GM21723 (cell line): ENCODE measurements at regions not wholly inside any gene's neighbourhood (a gene's known extent, or its start where the extent isn't known, plus 50 kb on each side); places are given as distances from the start of the nearest gene placed in this dataset.
A peak's percentile ranks its signal among the peaks of the same experiment; 100 is the strongest.
"Not testable (repeated sequence)": the region's sequence is repeated elsewhere in the genome, so short reads cannot be mapped to it uniquely, and the experiment has no call there.

Source experiments
- ATAC-seq: cut with Tn5 transposase; IDR thresholded peaks from one replicate; pipeline ENCODE4 v1.9.1; 2021; ENCODE audit warnings: mild to moderate bottlenecking, moderate library complexity; ENCODE audit not compliant: unreplicated experiment

DNA sequence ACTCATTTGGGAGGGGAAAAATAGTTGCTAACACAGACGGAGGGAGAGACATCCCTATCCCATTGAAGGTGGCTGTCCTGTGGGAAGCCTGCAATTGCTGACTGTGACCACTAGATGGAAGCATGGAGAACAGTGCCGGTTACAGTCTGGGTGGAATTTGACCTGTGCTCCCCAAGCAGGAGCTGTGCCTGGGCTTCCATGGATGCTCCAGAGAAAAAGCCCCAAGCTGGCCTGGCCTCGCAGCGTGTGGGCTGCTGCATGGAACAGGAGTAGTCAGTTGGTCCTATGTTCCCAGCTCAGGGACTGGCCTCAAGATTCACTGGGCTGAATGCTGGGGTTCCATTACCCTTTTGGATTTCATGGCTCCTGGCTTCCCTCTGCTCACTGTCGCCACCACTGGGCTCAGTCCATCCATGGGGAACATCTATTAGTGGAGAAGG, 116.3 kb upstream of the CHD6 start:
- ATAC-seq = peak; percentile 54

DNA sequence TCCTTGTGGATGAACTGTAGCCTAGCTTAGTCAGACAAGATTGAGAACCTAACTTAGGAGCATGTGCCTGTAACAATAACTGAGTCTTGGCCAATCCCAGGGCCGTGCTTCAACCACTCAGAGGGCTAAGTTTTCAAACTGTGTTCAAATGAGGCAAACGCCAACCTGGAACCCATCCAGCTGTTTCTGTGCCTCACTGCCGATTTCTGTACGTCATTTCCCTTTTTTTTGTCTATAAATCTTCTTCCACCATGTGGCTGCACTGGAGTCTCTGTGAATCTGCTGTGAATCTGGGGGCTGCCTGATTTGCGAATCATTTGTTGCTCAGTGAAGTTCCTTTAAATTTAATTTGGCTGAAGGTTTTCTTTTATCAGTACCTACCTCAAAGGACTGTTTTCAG, 115.0 kb upstream of the CHD6 start:
- no peak for ATAC-seq

DNA sequence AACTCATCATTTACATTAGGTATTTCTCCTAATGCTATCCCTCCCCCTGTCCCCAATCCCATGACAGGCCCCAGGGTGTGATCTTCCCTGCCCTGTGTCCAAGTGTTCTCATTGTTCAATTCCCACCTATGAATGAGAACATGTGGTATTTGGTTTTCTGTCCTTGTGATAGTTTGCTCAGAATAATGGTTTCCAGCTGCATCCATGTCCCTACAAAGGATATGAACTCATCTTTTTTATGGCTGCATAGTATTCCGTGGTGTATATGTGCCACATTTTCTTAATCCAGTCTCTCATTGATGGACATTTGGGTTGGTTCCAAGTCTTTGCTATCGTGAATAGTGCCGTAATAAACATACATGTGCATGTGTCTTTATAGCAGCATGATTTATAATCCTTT, 113.0 kb upstream of the CHD6 start:
- not testable (repeated sequence) for ATAC-seq

DNA sequence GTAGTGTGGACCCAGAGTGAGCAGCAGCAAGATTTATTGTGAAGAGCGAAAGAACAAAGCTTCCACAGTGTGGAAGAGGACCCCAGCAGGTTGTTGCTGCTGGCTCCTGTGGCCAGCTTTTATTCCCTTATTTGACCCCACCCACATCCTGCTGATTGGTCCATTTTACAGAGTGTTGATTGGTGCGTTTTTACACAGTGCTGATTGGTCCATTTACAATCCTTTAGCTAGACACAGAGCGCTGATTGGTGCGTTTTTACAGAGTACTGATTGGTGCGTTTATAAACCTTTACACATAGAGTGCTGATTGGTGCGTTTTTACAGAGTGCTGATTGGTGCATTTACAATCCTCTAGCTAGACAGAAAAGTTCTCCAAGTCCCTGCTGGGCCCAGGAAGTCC, 109.5 kb upstream of the CHD6 start:
- not testable (repeated sequence) for ATAC-seq

DNA sequence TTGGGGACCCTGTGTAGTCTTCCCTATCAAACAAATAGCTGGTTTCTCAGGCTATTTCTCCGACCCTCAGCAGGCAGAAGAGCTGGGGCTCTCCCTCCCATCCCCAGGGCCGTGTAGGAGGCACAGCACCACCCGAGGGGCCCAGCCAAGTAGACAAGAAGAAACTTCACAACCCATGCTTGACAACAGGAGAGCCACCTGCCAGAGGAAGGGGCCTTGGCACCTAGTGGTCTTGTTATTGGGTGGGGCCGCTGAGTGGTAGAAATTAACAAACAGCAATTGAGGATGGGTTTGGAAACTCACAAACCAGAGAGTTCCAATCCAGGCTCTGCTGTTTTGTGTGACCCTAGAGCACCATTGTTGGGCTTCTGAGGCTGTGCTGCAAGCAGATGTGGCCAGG, 108.5 kb upstream of the CHD6 start:
- no peak for ATAC-seq

DNA sequence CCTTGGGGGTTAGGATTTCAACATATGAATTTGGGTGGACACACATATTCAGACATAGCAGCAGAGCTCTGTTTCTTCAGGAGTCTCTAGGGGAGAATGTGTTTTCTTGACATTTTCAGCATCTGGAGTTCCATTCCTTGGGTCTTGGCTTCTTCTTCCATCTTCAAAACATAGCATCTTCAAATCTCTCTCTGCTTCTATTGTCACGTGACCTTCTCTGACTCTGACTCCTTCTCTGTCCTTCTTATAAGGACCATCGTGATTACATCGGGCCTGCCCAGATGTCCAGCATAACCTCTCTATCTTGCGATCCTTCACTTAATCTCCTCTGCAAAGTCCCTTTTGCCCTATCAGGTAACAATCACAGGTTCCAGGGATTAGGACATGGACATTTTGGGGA, 101.0 kb upstream of the CHD6 start:
- no peak for ATAC-seq

DNA sequence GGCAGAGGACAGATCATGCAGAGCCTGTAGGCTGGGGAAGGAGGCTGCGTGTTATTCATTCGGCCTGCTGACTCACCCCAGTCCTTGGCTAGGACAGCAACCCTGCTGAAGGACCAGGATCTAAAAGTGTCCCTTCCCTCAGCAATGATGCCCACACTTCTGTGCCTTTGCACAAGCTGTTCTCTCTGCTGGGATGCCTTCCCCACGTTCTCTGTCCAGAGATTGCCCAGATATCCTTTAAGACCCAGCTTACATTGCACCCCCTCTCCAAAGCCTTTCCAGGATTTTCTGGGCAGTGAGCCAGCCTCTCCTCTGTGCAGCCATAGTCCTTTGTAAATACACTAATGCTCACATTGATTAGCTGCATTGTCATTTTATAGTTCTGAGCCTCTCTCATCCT, 99.3 kb upstream of the CHD6 start:
- ATAC-seq = no peak

DNA sequence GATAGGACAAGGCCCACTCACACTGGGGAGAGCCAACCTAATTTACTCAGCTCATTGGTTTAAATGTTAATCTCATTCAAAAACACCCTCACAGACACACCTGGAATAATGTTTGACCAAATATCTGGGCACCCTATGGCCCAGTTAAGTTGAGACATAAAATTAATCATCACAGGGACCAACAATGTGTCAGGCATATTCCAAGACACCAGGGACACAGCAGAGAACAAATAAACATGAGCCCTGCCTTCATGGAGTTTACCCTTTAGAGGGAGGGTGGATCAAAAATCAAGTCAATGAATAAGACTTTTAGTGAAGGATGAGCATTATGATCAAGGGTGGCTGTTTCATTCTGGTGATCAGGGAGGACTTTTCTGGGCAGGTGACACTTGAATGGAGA, 98.7 kb upstream of the CHD6 start:
- no peak for ATAC-seq

DNA sequence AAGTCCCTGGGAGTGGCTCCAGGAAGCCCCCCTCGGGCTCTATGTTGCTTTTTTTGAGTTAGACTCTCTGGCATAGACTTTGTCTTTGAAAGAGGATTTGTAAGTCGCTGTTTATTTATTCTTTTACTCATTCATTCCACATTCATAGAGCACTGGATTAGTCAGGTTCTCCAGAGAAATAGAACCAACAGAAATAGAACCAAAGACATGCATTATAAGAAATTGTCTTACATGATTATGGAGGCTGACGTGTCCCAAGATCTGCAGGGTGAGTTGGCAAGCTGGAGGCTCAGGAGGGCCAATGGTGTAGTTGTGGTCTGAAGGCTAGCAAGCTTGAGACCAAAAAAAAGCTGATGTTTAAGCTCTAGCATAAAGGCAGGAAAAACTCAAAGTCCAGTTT, 98.3 kb upstream of the CHD6 start:
- no peak for ATAC-seq

DNA sequence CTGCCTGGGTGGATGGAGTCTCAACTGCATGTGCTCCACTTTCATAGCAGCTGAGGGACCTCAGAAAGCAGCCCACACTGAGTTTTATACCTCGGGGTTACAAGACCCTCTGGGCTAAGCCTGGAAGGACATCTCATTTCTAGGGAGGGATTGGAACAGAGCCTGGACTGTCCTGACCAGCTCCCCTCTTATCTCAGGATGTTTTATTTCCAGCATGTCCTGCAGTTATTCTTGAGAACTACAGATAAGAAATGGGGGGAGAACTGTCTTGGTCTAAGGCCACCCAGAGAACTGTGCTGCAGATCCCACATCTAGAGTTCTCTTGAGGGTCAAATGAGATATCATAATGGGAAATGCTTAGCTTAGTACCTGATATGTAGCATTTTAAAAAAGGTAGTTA, 97.3 kb upstream of the CHD6 start:
- ATAC-seq = no peak

DNA sequence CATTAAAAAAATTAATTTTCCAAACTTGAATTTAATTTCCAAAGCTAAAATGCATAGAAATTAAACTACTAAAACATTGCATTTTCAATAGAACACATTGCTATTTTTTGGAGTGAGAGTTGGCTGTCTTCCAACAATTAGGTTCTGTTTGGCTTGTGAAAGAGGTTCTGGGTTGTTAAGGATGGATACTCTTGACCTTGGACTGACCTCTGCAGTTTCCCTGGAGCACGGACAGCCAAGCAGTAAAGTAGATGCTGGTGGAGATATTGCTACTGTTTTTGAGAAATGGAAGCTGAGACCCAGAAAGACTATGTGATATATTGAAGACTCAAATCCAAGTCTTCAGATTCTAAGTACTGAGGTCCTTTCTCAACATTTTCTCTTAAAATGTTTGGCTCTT, 95.9 kb upstream of the CHD6 start:
- no peak for ATAC-seq

DNA sequence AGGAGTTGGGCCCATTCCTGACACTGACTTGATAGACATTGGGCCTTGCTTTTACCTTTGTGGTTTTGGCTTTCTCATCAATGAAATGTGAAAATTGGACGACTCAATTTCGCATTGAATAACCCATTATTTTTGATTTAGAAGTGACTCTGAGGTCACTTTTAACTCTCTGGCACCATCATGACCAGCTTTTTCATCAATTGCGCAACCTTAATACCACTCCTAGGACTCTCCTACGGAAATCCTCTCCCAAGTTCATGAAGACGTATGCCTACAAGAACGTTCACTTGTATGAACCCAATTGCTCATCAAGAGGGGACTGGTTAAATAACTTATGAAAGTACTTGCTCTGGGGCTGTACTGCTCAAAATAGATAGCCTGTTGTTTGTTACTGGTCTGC, 86.7 kb upstream of the CHD6 start:
- ATAC-seq = no peak

DNA sequence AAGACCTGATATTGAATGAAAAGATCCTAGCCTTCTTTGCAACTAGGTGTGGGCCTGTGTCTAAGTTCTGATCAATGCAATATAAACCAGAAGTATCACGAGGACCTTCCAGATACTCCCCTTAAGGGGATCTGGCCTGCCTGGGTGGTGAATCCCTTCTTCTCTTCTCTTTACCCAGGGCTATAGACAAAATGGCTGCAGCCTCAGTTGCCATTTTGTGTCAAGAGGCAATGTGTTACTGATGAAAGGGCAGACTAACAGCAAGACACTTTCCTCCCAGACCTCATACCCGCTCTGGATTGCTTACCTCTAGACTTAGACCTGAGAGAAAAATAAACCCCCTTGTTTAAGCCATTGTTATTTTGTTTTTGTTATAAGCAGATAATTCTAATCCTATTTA, 84.5 kb upstream of the CHD6 start:
- no peak for ATAC-seq

DNA sequence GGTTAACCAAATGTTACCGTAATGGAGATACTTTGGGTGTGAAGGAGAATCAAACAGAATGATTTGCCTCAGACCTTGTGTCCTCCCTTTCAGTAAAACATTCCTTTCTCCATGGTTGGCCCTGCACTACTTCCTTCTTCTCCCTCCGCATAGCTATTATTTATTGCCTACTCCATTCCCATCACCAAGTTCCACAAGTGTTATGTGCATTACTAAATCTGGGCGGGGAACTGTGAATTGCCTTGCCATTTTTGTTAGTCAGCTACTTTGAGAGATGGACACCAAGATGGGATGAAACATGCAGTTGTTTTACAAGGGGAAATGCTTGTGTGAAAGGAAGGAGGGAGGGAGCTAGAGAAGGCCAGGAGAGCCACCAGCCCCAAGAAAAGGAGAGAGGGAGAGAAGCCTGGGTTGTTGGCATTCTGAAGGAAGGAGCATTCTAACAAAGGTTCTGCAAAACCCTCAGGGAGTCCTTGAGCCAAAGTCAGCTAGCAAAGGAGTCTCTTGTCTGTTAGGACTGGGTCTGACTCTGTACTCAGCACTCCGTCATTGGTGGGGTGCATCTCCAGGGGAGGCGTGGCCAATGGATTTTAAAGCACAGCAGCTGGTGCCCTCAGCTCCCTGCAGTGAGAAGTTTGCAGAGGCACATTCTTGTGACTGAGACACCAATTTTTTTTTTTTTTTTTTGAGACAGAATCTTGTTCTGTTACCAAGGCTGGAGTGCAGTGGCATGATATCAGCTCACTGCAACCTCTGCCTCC, 83.6 kb upstream of the CHD6 start:
- no peak for ATAC-seq

DNA sequence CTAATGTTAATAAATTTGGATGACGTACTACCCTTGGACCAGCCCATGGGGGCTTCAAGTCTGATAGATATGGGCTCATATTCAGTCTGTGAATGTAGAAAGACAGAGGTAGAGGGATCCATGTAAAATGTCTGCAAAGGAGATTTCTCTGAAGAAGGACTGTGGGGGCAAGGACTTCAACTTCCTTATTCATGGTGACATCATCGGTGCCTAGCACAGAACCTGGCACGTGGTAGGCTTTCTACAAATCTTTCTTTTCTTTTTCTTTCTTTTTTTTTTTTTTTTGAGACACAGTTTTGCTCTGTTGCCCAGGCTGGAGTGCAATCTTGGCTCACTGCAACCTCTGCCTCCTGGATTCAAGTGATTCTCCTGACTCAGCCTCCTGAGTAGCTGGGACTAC, 81.5 kb upstream of the CHD6 start:
- ATAC-seq = not testable (repeated sequence)

DNA sequence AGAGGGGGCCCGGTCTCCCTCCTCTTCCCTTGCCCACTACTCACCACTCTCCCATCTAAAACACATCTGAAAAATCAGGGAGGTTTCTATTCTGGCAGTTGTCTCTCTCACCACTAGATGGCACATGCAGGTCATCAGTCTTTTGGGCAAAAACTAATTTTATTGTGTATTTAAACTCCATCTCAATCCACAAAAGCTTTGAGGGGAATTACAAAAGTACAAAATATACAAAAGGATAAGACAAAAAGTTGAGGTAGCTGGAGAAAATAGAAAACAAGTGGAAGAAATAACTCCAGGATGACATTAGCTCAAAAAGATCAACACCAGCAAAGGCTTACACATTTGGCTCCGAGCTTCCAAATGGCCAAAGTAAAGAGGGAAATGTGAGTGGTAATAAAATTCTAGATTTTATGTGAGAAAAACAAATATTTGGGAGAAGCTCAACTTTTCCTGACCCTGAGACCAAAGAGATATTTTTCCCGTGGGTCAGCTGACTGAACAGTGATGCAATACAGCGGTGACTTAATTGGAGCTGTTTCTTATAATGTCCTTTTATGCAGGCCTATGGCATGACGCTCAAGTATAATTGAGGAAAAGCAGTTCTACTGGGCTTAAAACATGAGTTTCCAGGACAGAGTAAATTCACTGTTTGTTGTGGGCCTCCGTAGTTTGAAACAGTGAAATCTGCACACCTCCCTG, 79.8 kb upstream of the CHD6 start:
- no peak for ATAC-seq

DNA sequence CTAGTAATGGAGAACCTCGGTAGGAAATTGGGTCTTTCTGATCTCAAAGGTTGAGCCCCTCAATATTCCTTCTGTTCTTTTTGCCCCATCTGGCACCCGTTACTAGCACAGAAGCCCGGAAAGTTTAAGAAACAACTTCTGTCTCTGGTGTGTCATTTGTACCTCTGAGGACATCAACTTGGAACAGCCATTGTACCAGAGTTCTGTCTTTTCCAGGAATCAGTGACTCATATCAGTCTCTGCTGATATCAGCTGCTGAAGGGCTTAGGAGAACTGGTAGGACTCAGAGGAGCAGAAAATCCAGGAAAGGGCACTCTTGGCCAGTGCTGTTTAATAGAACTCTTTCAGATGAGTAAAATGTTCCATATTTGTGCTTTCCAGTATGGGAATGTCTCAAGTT, 78.3 kb upstream of the CHD6 start:
- ATAC-seq = no peak

DNA sequence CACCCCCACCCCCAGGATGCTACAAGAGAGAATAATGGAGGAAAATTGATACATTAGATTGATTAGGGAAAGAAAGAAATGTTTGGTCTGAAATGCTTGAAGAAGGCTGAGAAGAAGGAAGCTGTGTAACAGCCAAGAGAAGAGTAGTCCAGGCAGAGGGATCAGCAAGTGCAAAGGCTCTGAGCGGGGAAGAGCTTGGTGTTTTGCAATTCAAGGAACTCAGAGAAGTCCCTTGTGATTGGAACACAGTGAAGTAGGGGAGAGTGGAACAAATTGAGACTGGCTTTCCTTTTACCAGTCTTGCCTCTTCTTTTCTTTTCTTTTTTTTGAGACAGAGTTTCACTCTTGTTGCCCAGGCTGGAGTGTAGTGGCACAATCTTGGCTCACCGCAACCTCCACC, 76.6 kb upstream of the CHD6 start:
- no peak for ATAC-seq

DNA sequence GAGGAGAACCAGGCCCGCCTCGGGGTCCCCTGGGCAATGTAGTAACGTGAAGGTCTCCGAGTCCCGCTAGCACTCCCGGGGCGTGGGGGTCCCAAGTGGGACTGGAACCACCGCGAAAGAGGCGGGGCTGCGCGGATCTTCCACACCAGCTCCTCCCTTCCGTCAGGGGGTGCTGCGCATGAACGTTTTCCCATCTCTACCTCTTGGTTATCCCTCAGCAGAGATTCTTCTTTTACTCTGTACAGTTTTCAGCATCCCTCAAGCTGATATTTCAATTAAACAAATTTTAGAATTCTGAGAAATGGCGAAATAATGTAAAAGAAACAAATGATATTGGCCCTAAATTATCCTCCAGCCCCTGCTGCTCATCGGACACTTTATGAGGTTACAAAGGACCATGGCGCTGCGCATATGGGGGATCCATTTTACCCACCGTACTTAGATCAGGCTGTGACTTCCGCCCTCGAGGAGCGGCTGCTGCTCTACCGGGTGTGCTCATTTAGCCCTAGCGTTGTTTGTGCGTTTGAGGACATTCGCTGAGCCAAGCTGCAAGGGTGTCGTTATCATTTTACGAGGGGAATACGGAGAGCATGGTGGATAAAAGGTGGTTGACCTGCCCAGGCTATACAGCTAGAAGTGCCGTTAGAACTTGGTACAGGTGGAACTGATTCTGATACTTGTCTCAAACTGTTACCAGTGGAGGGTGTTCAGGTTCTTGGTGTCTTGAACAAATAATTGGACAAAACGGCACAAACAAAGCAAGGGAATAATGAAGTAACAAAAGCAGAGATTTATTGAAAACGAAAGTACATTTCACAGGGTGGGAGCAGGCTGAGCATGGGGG, 75.2 kb upstream of the CHD6 start:
- ATAC-seq = peak; percentile 84

DNA sequence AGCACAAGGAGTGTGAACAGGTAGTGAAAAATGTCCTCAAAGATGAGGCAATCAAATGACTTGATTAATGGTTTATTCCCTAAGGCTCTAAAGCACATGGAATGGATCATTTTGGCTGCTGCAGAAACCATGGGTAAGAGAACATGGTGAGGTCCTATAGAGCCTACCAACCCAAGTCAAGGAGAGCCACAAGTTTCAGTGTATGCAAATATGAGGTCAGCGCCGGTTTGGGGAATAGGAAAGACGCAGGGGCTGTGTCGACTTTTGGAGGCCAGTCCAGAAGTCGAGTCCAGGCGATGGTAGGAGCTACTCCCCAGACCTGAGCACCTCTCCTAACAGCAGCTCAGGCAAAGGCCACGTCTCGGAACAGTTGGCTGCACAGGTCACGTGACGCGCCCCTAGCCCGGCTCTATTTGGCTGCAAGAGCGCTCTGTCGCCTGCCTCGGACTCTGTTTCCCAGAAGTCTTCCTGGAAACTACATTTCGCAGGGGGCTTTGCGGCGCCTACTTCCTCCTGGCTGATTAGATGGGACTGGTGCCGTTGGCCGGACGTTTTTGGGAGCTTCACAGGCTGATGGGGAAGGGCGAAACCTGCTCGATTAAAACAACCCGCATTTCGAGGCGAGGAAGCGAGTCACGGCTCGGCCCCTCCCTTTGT, 74.4 kb upstream of the CHD6 start:
- peak; percentile 62 for ATAC-seq

DNA sequence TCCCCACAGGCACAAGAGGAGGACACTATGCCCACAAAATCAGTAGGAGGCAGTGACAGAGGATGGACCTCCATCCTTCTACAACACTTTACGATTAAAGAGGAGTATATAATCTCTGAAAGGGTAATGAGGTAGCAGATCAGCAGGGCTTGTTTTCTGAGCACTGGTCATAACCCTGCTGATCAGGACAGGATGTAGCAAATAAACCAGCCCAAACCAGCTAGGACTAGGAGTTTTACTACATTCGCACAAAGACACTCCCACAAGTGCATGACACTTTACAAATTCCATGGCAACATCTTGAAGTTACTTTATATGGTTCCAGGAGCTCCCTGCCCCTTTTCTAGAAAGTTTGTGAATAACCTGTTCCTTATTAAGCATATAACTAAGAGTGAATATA, 73.3 kb upstream of the CHD6 start:
- no peak for ATAC-seq
